Kidney epithelial cell (primary cell): ENCODE measurements at regions not wholly inside any gene's neighbourhood (a gene's known extent, or its start where the extent isn't known, plus 50 kb on each side); places are given as distances from the start of the nearest gene placed in this dataset.

Source experiments
- DNase-seq: peaks from one replicate; pipeline ENCODE4 v3.0.0-alpha.2; 2010; ENCODE audit warnings: low read depth
- H3K27me3 ChIP-seq: 2 replicates; pipeline ENCODE4 v1.6.0; 2011; ENCODE audit warnings: low read length; ENCODE audit not compliant: control insufficient read depth, insufficient read depth
- H3K36me3 ChIP-seq: 2 replicates; pipeline ENCODE4 v1.5.1; 2011; ENCODE audit warnings: low read length; ENCODE audit not compliant: control insufficient read depth, insufficient read depth
- H3K4me3 ChIP-seq: 2 replicates; pipeline ENCODE4 v1.5.1; 2011; ENCODE audit warnings: low read depth, mild to moderate bottlenecking, control low read depth, low read length
- TF ChIP-seq, protein P1 (sequence below): IDR thresholded peaks from 2 replicates; pipeline ENCODE4 v1.5.1; 2011; ENCODE audit warnings: mild to moderate bottlenecking, moderate library complexity, low read length, control low read depth, inconsistent platforms; ENCODE audit not compliant: insufficient read depth, poor library complexity, severe bottlenecking

DNA sequence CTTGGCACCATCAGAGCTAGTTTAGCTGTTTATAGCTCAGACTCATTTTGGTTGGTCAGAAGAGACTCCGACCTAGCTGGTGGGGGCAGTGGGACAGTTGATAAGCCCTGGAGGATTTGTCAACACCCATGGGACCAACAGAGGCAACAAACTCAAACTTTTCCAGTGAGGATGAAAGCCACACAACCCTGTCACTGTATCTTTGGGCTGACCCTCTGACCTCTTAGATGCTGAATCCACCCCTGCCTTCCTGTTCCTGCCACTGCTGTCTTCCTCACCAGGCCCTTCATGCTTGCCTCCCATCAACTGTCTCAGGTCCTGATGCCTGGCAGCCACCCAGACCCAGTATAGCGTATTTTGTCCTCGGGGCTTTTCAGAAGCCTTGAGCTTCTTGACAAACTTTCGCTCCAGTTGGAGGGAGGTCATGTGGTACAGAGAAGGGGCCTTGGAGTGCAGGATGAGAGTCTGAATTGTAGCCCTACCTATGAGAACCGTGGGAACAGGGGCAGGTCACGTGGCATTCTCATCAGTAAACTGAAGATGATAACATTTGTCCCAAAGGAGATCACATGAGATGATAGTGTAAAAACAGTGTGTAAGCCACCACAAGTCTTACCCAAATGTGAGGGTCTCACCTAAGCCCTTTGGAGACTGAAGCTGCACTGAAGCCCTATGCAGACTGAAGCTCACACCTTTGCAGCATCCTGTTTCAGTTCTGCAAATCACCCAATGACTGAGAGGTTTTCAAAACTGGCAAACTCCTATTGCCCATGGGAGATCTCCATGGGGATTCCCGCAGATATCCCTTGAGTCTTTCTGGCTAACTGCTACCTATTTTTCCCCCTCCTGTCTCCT is 72.0 kb upstream of the F13A1 start:
- no peaks in the 10 kb centered on the region for H3K36me3 ChIP-seq
- TF ChIP-seq, protein P1, sequence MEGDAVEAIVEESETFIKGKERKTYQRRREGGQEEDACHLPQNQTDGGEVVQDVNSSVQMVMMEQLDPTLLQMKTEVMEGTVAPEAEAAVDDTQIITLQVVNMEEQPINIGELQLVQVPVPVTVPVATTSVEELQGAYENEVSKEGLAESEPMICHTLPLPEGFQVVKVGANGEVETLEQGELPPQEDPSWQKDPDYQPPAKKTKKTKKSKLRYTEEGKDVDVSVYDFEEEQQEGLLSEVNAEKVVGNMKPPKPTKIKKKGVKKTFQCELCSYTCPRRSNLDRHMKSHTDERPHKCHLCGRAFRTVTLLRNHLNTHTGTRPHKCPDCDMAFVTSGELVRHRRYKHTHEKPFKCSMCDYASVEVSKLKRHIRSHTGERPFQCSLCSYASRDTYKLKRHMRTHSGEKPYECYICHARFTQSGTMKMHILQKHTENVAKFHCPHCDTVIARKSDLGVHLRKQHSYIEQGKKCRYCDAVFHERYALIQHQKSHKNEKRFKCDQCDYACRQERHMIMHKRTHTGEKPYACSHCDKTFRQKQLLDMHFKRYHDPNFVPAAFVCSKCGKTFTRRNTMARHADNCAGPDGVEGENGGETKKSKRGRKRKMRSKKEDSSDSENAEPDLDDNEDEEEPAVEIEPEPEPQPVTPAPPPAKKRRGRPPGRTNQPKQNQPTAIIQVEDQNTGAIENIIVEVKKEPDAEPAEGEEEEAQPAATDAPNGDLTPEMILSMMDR = no peak
- H3K27me3 ChIP-seq = no peaks in the 10 kb centered on the region
- no peak for DNase-seq
- H3K4me3 ChIP-seq = no peak overlapping the region

DNA sequence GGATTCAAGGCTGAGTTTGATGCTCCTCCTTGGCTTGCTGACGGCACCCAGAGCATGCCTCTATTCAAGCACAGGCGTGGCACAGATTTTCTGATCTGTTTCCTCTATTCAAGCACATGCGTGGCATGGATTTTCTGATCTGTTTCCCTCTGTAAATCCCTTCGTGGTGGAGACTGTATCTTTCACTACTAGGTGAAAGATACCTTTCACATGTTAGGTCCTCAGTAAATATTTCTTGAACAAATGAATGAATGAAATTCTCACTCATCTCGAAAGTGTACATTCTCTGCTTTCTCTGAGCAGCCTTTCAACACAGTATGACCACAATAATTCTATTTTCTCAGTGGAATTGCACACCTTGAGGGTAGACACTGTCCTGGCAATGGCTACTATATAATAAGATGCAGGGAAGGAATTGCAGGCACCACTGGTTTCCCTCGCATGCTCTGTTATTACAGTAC is 72.6 kb upstream of the F13A1 start:
- Histone ChIP-seq H3K36me3 (no peaks in the 10 kb centered on the region), H3K4me3 (no peak overlapping the region), H3K27me3 (no peaks in the 10 kb centered on the region)
- no peak for DNase-seq
- TF ChIP-seq, protein P1 = no peak

DNA sequence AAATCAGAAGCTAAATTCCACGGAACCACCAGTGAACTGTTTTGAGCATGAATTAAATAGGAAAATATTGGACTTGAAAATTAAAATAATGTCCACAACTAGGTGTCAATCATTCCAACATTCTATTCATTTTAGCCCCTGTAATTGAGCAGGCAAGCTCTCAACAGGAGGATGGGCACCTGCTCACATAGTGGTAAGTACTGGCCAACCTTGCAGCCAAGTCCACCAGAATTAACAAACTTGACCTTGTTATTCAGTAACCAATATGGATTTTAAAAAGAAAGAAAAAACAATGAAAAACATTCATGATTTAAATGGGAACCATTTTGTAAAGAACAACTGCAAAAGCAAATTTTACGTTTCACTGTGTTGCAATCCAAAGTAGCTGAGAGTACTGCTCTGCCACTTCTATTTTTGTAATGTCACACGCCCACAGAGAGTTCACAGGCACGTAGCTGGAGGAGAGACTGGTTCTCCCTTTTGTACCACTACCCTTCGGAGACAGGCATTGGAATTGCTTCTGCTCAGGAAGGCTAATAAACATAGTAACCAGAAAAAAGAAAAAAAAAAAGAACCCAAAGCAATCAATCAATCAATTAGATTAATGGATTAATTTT is 75.2 kb upstream of the F13A1 start:
- no peak overlapping the region for H3K4me3 ChIP-seq
- no peaks in the 10 kb centered on the region for H3K27me3 ChIP-seq
- DNase-seq = no peak
- no peaks in the 10 kb centered on the region for H3K36me3 ChIP-seq
- TF ChIP-seq, protein P1 = no peak

DNA sequence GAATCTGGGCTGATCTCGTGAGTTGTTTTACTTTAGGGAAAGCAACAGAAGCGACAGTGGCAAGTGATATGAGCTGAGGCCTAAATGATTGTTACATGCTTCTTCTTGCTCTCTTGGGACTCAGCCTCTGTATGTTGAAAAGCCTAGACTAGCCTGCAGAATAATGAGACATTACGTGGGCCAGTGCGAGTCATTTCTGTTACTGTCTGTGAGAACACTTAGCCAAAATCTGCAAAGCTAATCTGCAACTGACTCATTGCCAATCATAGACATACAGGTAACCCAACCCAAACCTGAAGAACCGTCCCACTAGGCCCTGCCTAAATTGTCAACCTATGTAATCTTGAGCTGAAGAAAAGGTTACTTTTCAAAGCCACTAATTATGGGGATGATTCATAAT is 77.4 kb upstream of the F13A1 start:
- Histone ChIP-seq H3K27me3 (no peaks in the 10 kb centered on the region), H3K4me3 (no peak overlapping the region), H3K36me3 (no peaks in the 10 kb centered on the region)
- no peak for DNase-seq
- TF ChIP-seq, protein P1 = no peak

DNA sequence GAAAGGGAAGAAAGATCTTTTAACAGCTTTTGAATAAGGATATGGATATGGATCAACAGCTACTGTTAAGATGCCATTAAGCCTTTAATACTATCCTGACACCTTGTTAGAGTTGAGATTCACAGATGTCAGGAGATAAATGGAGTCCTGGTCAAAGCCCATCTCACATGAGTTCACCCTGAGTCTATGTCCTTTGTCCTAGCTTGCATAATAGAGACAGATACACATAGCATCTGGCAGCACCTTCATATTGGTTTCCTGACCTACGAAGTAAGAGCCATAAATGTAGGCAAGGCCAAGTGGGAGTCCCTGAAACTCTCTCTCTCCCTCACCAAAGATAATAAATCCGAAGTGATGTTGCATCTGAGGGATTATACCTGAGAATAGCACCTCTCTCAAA is 79.1 kb upstream of the F13A1 start:
- Histone ChIP-seq H3K4me3 (no peak overlapping the region), H3K36me3 (no peaks in the 10 kb centered on the region), H3K27me3 (no peaks in the 10 kb centered on the region)
- DNase-seq = no peak
- TF ChIP-seq, protein P1 = no peak
